ENCODE measurements at regions not wholly inside any gene's neighbourhood (a gene's known extent, or its start where the extent isn't known, plus 50 kb on each side); places are given as distances from the start of the nearest gene placed in this dataset.

DNA sequence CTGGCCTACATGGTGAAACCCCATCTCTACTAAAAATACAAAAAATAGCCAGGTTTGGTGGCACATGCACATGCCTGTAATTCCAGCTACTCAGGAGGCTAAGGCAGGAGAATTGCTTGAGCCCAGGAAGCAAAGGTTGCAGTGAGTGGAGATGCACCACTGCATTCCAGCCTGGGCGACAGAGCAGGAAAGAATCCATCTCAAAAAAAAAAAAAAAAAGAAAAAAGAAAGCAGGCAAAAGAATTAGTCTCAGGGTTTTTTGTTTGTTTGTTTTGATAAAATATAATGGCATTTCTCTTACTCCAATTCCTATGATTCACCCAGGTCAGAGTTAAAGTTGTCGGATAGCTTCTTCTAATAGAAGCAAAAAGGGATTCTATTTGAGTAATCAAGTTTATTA lies 67.0 kb upstream of the ATG10 start:
- no peak for DNase-seq (ENCODE audit: extremely low read depth, low read depth)
- TF ChIP-seq, protein P1, sequence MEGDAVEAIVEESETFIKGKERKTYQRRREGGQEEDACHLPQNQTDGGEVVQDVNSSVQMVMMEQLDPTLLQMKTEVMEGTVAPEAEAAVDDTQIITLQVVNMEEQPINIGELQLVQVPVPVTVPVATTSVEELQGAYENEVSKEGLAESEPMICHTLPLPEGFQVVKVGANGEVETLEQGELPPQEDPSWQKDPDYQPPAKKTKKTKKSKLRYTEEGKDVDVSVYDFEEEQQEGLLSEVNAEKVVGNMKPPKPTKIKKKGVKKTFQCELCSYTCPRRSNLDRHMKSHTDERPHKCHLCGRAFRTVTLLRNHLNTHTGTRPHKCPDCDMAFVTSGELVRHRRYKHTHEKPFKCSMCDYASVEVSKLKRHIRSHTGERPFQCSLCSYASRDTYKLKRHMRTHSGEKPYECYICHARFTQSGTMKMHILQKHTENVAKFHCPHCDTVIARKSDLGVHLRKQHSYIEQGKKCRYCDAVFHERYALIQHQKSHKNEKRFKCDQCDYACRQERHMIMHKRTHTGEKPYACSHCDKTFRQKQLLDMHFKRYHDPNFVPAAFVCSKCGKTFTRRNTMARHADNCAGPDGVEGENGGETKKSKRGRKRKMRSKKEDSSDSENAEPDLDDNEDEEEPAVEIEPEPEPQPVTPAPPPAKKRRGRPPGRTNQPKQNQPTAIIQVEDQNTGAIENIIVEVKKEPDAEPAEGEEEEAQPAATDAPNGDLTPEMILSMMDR (IDR thresholded peaks at IDR 0.05; ENCODE audit: low read depth, low read length, missing control alignments): no peak
- no peak overlapping the region for H3K4me3 ChIP-seq (replicated peaks; ENCODE audit: low read depth, low read length)

DNA sequence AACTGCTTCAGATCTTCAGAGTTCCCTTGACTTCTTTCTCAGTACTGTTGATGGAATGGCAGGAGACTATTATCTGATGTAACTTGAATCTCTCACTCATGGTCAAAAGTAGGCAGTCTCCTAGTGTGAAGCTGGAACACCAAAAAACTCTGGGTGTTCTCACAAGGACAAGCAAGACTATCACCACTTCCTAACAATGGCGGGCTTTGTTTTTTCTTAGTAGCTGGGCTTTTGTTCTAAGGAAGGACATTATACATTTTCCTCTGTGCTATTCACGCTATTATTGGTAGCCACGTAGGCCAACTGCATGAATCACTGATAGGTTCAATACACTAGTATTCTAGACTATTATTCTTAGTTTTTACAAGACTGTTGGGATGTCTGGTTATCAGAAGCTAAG lies 67.7 kb upstream of the ATG10 start:
- TF ChIP-seq, protein P1 (IDR thresholded peaks at IDR 0.05; ENCODE audit: low read depth, low read length, missing control alignments): no peak
- DNase-seq (ENCODE audit: extremely low read depth, low read depth): no peak

DNA sequence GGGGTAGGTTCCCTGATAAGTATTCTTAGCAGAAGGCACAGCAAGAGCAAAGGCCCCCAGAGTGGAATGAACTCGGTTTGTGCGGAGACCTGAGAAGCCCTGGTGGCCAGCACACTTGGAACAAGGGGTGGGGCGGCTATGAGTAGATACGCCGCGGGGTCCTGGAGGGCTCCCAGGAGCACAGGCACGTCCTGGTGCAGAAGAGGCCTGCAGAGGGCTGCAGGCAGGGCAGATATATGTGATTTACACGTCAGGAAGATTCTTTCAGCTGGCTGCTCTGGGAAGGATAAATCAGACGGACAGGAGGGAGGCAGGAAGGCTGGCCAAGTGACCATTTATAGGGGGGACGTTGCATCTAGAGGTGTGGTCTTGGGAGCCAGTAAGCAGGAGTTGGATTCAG lies 70.2 kb upstream of the ATG10 start:
- DNase-seq (ENCODE audit: extremely low read depth, low read depth): no peak
- TF ChIP-seq, protein P1 (IDR thresholded peaks at IDR 0.05; ENCODE audit: low read depth, low read length, missing control alignments): no peak
- no peak overlapping the region for H3K4me3 ChIP-seq (replicated peaks; ENCODE audit: low read depth, low read length)

More for the DNA sequence above, 67.7 kb upstream of the ATG10 start:
- no peak overlapping the region for H3K4me3 ChIP-seq (replicated peaks; ENCODE audit: low read depth, low read length)

DNA sequence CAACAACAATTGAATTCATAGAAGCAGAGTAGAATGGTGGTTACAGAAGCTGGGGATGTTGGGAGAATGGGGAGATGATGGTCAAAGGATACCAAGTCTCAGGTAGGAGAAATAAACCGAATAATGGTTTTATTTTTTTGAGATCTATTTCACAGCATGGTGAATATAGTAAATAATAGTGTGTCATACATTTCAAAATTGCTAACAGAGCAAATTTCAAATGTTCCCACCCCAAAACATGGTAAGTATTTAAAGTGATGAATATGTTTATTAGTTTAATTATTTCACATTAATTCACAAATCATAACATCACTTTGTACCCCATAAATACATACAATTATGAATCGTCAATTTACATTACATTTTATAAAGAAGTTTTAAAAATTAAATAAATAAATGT lies 72.7 kb upstream of the ATG10 start:
- TF ChIP-seq, protein P1 (IDR thresholded peaks at IDR 0.05; ENCODE audit: low read depth, low read length, missing control alignments): no peak
- no peak overlapping the region for H3K4me3 ChIP-seq (replicated peaks; ENCODE audit: low read depth, low read length)
- DNase-seq (ENCODE audit: extremely low read depth, low read depth): no peak

DNA sequence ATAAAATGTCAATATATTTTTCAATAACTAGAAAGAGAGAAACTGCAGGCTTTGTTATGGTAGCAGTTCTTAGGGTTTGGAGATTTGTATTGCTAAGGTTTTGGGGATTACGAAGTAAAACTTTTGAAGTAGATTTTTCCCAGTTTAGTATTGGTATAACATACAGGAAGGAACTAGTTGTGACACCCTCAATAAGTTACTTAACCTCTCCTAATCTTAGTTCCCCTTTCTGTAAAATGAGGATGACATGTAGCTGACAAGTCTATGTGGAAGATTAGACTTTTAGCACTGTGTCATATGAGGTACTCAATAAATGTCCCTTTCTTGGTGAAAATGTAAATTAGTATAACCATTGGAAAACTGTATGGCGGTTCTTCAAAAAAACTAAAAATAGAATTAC lies 73.4 kb upstream of the ATG10 start:
- no peak for DNase-seq (ENCODE audit: extremely low read depth, low read depth)
- H3K4me3 ChIP-seq (replicated peaks; ENCODE audit: low read depth, low read length): no peak overlapping the region
- TF ChIP-seq, protein P1 (IDR thresholded peaks at IDR 0.05; ENCODE audit: low read depth, low read length, missing control alignments): no peak

DNA sequence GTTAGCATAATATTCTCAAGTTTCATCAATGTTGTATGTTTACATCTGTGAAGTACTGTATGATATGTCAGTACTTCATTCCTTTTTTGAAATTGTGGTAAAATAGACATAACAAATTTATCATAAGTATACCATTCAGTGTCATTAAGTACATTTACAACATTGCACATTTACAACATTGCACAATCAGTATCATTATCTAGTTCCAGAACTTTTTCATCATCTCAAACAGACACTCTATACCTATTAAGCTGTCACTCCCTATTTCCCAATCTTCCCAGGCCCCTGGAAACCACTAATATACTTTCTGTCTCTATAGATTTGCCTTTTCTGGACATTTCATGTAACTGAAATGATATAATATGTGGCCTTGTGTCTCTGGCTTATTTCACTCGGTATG lies 75.1 kb upstream of the ATG10 start:
- TF ChIP-seq, protein P1 (IDR thresholded peaks at IDR 0.05; ENCODE audit: low read depth, low read length, missing control alignments): no peak
- H3K4me3 ChIP-seq (replicated peaks; ENCODE audit: low read depth, low read length): no peak overlapping the region
- DNase-seq (ENCODE audit: extremely low read depth, low read depth): no peak

DNA sequence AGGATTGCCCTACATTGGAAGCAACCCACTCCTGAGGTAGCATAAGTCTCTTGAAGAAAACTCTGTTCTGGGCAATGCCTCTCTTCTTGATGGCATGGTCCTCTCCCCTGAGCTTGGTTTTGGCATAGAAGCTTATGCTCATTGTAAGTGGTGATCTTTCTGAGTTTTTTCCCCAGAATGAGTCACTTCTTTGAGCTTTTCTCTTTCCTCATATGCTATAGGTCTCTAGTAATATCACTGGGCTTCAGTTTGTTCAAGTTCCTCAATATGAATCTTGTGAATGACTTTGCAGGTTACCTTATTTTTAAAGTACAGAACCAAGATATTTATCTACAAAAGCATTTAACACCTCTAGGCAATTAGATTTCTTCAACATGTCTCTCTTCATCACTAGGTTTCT lies 76.5 kb upstream of the ATG10 start:
- TF ChIP-seq, protein P1 (IDR thresholded peaks at IDR 0.05; ENCODE audit: low read depth, low read length, missing control alignments): no peak
- no peak overlapping the region for H3K4me3 ChIP-seq (replicated peaks; ENCODE audit: low read depth, low read length)
- DNase-seq (ENCODE audit: extremely low read depth, low read depth): no peak
